ENCODE measurements at regions not wholly inside any gene's neighbourhood (a gene's known extent, or its start where the extent isn't known, plus 50 kb on each side); places are given as distances from the start of the nearest gene placed in this dataset.
"Not testable (repeated sequence)": the region's sequence is repeated elsewhere in the genome, so short reads cannot be mapped to it uniquely, and the experiment has no call there.

DNA sequence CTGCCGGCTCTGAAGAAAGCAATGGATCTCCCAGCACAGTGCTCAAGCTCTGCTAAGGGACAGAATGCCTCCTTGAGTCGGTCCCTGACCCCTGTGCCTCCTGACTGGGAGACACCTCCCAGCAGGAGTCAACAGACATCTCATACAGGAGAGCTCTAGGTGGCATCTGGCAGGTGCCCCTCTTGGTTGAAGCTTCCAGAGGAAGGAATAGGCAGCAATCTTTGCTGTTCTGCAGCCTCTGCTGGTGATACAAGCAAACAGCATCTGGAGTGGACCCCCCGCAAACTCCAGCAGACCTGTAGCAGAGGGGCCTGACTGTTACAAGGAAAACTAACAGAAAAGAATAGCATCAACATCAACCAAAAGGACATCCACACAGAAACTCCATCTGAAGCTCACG, 123.9 kb upstream of the GCFC2 start:
- TF ChIP-seq CTCF, POLR2A (IDR thresholded peaks at IDR 0.05): not testable (repeated sequence)
